ENCODE measurements at regions not wholly inside any gene's neighbourhood (a gene's known extent, or its start where the extent isn't known, plus 50 kb on each side); places are given as distances from the start of the nearest gene placed in this dataset.
"Not testable (repeated sequence)": the region's sequence is repeated elsewhere in the genome, so short reads cannot be mapped to it uniquely, and the experiment has no call there.

GRCh38 chr16:88148682-88149081, 197.4 kb downstream of the BANP start:
- not testable (repeated sequence) for DNase-seq

GRCh38 chr16:88149158-88149603, 197.9 kb downstream of the BANP start:
- DNase-seq, result not testable (repeated sequence)

GRCh38 chr16:88149663-88150062, 198.4 kb downstream of the BANP start:
- not testable (repeated sequence) for DNase-seq

- not testable (repeated sequence) for DNase-seq
Measured at GRCh38 chr16:88150456-88151128, 199.4 kb downstream of the BANP start.

GRCh38 chr16:88151129-88151499, 199.9 kb downstream of the BANP start:
- not testable (repeated sequence) for DNase-seq

GRCh38 chr16:88151859-88152843, 200.9 kb downstream of the BANP start:
- not testable (repeated sequence) for DNase-seq

- DNase-seq, result not testable (repeated sequence)
Measured at GRCh38 chr16:88152879-88153278, 201.6 kb downstream of the BANP start.

- DNase-seq, result not testable (repeated sequence)
Measured at GRCh38 chr16:88153516-88153915, 202.3 kb downstream of the BANP start.

GRCh38 chr16:88154886-88155285, 203.7 kb downstream of the BANP start:
- DNase-seq, result not testable (repeated sequence)

- not testable (repeated sequence) for DNase-seq
Measured at GRCh38 chr16:88155681-88156080, 204.4 kb downstream of the BANP start.

- not testable (repeated sequence) for DNase-seq
Measured at GRCh38 chr16:88156640-88157283, 205.5 kb downstream of the BANP start.

- not testable (repeated sequence) for DNase-seq
Measured at GRCh38 chr16:88157686-88158085, 206.5 kb downstream of the BANP start.

GRCh38 chr16:88158256-88159045, 207.2 kb downstream of the BANP start:
- not testable (repeated sequence) for DNase-seq

GRCh38 chr16:88159046-88159896, 208.0 kb downstream of the BANP start:
- DNase-seq, result not testable (repeated sequence)

GRCh38 chr16:88159897-88160335, 208.7 kb downstream of the BANP start:
- DNase-seq, result not testable (repeated sequence)

GRCh38 chr16:88161191-88161590, 210.0 kb downstream of the BANP start:
- not testable (repeated sequence) for DNase-seq

- not testable (repeated sequence) for DNase-seq
Measured at GRCh38 chr16:88161623-88162275, 210.5 kb downstream of the BANP start.

- DNase-seq, result not testable (repeated sequence)
Measured at GRCh38 chr16:88162778-88163177, 211.5 kb downstream of the BANP start.

GRCh38 chr16:88164196-88165039, 213.2 kb downstream of the BANP start:
- DNase-seq, result not testable (repeated sequence)
